ENCODE measurements at regions not wholly inside any gene's neighbourhood (a gene's known extent, or its start where the extent isn't known, plus 50 kb on each side); places are given as distances from the start of the nearest gene placed in this dataset.

GRCh38 chr2:150107816-150108215 is 379.7 kb downstream of the RND3 start:
- Histone ChIP-seq H2AFZ (ENCODE audit: control insufficient read depth, low read length) (no peak overlapping the region), H4K20me1 (ENCODE audit: control insufficient read depth, extremely low read depth, insufficient read depth, low read length) (no peaks in the 10 kb centered on the region), H3K4me3 (ENCODE audit: control insufficient read depth in 2 of 3, extremely low read depth in 1 of 3, insufficient read depth in 2 of 3, low read depth in 1 of 3, low read length in 3 of 3) (no peak overlapping the region), H3K9me3 (ENCODE audit: control insufficient read depth, low read depth, low read length) (no peaks in the 10 kb centered on the region), H3K9ac (ENCODE audit: control insufficient read depth, extremely low read depth, insufficient read depth, low read length) (no peak overlapping the region), H3K36me3 (ENCODE audit: control insufficient read depth in 2 of 2, extremely low read depth in 1 of 2, insufficient read depth in 2 of 2, low read length in 2 of 2) (no peaks in the 10 kb centered on the region), H3K27ac (ENCODE audit: control insufficient read depth, insufficient read depth, low read length) (no peak overlapping the region), H3K27me3 (ENCODE audit: control insufficient read depth, extremely low read depth, insufficient read depth, low read length) (no peaks in the 10 kb centered on the region), H3K4me2 (ENCODE audit: control insufficient read depth, extremely low read depth, insufficient read depth, low read depth, low read length) (no peak overlapping the region), H3K79me2 (ENCODE audit: control insufficient read depth, insufficient read depth, low read length) (no peaks in the 10 kb centered on the region), H3K9me1 (ENCODE audit: control insufficient read depth, extremely low read depth, insufficient read depth, low read length) (no peaks in the 10 kb centered on the region), H3K4me1 (ENCODE audit: control insufficient read depth, extremely low read depth, insufficient read depth, low read length) (peaks cover 6% of the 10 kb centered on the region)
- FAIRE-seq (peak; percentile 53), DNase-seq (ENCODE audit: low read depth, low spot score) (peak; percentile 41)
- no peak for TF ChIP-seq CTCF (optimal IDR thresholded peaks at IDR 0.05 in 1 of 3, IDR thresholded peaks at IDR 0.05 in 1 of 3, conservative IDR thresholded peaks at IDR 0.05 in 1 of 3; ENCODE audit: extremely low read depth in 1 of 3, insufficient read depth in 2 of 3, low read length in 3 of 3)
- no peak for TF ChIP-seq EZH2 (IDR thresholded peaks at IDR 0.05; ENCODE audit: low read length)
- dilution Hi-C loops (cut with MboI; ENCODE audit: extremely low pct_ligation_motif_present, low sequenced_read_pairs): no loop called here

GRCh38 chr2:150107170-150107569 is 380.3 kb downstream of the RND3 start:
- Histone ChIP-seq H3K27me3 (ENCODE audit: control insufficient read depth, extremely low read depth, insufficient read depth, low read length) (no peaks in the 10 kb centered on the region), H3K9ac (ENCODE audit: control insufficient read depth, extremely low read depth, insufficient read depth, low read length) (no peak overlapping the region), H3K9me1 (ENCODE audit: control insufficient read depth, extremely low read depth, insufficient read depth, low read length) (no peaks in the 10 kb centered on the region), H3K9me3 (ENCODE audit: control insufficient read depth, low read depth, low read length) (no peaks in the 10 kb centered on the region), H3K4me2 (ENCODE audit: control insufficient read depth, extremely low read depth, insufficient read depth, low read depth, low read length) (no peak overlapping the region), H4K20me1 (ENCODE audit: control insufficient read depth, extremely low read depth, insufficient read depth, low read length) (no peaks in the 10 kb centered on the region), H2AFZ (ENCODE audit: control insufficient read depth, low read length) (no peak overlapping the region), H3K79me2 (ENCODE audit: control insufficient read depth, insufficient read depth, low read length) (no peaks in the 10 kb centered on the region), H3K4me3 (ENCODE audit: control insufficient read depth in 2 of 3, extremely low read depth in 1 of 3, insufficient read depth in 2 of 3, low read depth in 1 of 3, low read length in 3 of 3) (no peak overlapping the region), H3K27ac (ENCODE audit: control insufficient read depth, insufficient read depth, low read length) (no peak overlapping the region), H3K4me1 (ENCODE audit: control insufficient read depth, extremely low read depth, insufficient read depth, low read length) (peaks cover 6% of the 10 kb centered on the region), H3K36me3 (ENCODE audit: control insufficient read depth in 2 of 2, extremely low read depth in 1 of 2, insufficient read depth in 2 of 2, low read length in 2 of 2) (no peaks in the 10 kb centered on the region)
- DNase-seq (ENCODE audit: low read depth, low spot score): no peak
- TF ChIP-seq EZH2 (IDR thresholded peaks at IDR 0.05; ENCODE audit: low read length) (no peak), CTCF (optimal IDR thresholded peaks at IDR 0.05 in 1 of 3, IDR thresholded peaks at IDR 0.05 in 1 of 3, conservative IDR thresholded peaks at IDR 0.05 in 1 of 3; ENCODE audit: extremely low read depth in 1 of 3, insufficient read depth in 2 of 3, low read length in 3 of 3) (no peak)
- dilution Hi-C loops (cut with MboI; ENCODE audit: extremely low pct_ligation_motif_present, low sequenced_read_pairs): no loop called here
- no peak for FAIRE-seq

Measured in keratinocyte (primary cell).